GM19324 (cell line): ENCODE measurements at regions not wholly inside any gene's neighbourhood (a gene's known extent, or its start where the extent isn't known, plus 50 kb on each side); places are given as distances from the start of the nearest gene placed in this dataset.
"Not testable (repeated sequence)": the region's sequence is repeated elsewhere in the genome, so short reads cannot be mapped to it uniquely, and the experiment has no call there.

Experiments used
- ATAC-seq: cut with Tn5 transposase; IDR thresholded peaks from one replicate; pipeline ENCODE4 v1.9.1; 2021; ENCODE audit warnings: mild to moderate bottlenecking, moderate library complexity; ENCODE audit not compliant: unreplicated experiment, low FRiP score

DNA sequence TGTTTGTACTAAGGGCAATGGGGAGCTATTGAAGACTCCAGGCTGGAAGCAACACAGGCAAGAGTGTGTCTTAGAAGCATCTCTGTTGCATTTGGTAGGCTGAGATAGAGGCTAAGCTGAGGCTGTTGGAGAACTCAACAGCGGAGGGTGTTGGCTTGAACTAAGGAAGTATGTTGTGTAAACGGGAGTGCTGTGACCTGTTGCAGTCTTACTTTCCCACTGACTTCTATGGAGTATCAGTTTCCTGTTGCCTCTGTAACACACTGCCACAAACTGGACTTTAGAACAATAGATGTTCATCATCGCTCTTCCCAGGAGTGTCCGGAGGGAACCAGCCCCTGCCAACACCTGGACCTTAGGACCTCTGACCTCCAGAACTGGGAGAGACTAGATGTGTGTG lies 181.8 kb downstream of the NPIPB11 start:
- ATAC-seq = not testable (repeated sequence)

DNA sequence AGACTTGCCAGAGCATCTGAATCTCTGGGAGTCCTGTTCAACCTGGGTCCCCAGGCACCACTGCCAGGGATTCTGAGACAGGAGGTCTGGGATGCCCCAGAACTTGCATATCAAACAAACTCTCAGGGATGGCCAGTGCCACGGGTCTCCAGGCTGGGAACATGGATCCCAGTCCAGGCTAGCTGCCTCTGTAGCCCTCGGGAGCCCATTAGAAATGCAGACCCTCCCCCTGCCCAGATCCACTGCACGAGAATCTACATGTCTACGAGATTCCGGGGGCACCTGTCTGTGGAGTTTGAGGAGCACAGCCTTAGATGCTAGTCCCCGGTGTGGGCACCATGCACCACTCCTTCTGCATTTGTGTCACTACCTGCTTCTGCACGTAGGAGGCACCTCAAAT lies 183.9 kb downstream of the NPIPB11 start:
- not testable (repeated sequence) for ATAC-seq

DNA sequence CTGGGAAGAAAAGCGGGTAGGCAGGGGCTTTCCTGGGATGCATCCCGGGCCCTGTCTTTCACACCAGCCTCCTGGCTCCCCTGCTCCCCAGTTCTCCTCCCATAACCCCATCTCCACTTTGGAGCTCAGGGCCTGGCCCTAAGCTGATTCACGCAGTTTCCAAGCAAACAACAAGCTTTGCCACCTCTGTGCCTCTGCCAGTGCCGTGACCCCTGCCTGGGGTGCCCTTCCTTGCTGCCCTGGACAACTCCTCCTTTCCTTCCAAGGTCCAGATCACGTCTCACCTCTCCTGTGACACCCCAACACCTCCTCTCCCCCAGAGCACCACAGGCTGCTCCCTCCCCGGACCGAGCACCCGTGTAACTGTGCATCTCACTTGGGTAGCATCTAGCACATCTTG lies 184.5 kb downstream of the NPIPB11 start:
- not testable (repeated sequence) for ATAC-seq

DNA sequence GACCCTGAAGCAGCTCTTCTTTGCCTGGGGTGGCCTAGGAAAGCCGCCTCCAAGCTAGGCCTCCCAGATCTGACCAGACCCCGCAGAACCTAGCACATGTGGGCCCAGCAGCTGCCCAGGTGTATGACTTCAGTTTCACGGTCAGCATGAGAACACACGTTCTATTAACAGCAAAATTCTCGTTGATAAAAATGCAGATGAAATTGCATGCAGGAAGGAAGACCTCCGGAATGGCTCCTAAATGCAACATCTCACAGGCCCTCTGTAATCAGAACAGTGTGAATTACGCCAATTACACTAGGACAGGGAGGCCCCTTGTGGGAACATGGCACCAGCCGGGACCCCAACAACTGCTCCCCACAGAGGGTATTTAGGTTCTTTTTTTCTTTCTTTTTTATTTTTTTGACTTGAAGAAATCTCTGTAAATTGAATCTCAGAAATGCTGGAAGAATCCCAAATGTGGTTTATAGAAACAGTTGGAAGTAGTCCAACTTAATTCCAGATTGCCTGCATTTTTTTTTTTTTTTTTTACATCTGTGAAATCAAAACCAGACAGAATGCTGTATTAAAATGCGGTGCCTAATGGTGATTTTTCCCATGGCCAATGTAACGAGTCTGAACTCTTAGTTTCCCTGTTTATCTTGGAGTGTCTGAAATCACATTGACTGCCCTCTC lies 185.1 kb downstream of the NPIPB11 start:
- ATAC-seq = not testable (repeated sequence)

DNA sequence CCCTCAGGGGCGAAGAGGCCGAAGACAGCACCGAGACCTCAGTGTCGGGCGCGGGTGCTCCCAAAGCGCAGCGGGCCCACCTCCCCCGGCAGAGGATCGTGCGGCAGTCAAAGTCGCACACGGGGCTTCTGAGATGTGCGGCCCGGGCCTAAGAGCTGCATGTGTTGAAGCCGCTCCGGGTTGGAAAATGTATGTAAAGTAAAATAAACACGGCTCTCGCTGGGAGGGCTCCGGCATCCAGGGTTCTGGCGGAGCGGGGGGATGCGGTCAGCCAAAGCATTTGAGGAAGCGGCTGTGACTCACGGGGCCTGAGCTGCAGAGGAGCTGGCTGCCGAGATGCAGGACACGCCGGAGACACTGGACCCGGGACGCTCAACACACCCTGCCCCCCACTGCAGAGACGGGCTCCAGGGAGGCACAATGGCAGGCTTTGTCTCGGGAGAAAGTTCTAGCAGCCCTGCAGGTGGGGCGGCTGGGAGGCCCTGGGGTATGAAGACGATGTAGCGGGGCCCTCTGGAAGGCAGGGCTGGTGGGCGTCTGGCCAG lies 185.8 kb downstream of the NPIPB11 start:
- not testable (repeated sequence) for ATAC-seq

DNA sequence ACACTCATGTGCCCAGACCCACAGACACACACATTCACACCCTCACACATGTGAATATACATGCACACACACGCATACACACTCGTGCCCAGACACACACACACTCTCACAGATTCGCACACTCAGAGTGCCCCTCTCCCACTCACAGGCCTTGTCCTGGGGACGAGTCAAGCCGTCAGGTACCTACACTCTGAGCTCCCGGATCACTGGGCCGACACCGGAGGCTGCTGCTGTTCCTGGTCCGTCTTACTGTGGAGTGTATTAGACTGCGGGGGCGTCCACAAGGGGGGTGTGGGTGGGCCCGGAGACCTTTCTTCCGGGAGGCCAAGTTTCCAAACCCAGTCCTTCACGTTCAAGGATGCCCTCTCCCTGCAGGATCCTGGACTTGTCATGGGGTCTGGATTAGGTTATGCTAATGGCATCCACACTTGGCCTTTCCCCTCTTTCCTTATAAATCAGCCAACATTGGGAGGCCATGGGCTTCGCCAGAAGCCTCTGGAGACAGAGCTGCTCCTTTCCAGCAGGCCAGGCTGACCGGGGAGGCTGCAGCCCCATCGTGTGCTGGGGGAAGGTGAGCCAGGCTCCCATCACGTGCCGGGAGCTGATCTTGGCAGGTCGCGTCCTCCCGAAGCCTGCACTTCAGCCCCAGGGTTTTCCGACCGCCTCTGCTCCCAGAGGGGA lies 186.4 kb downstream of the NPIPB11 start:
- not testable (repeated sequence) for ATAC-seq

DNA sequence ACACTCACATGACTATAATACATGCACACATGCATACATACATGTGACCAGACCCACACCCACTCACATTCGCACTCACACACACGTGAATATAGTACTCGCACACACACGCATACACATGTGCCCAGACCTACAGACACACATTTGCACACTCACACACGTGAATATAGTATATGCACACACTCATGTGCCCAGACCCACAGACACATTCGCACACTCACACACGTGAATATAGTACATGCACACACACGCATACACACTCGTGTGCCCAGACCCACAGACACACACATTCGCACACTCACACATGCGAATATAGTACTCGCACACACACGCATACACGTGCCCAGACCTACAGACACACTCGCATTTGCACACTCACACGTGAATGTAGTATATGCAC lies 186.9 kb downstream of the NPIPB11 start:
- ATAC-seq = not testable (repeated sequence)

DNA sequence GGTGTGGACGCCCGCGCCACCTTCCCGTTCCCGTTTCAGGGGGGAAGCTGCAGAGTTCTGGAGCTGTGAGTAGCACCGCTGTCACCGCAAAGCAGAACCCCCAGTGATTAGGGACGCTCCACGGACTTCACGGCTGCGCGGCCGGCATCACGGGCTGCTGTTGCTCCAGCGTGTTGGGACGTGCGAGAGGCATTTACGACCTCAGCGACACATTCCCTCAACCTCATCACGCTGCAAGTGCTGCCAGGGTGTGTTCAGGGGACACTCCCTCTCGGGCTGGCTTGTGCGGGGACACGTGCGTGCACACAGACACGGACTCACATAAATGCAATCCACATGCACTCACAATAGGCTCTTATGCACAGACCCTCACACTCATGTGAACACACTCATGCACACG lies 187.9 kb downstream of the NPIPB11 start:
- not testable (repeated sequence) for ATAC-seq

DNA sequence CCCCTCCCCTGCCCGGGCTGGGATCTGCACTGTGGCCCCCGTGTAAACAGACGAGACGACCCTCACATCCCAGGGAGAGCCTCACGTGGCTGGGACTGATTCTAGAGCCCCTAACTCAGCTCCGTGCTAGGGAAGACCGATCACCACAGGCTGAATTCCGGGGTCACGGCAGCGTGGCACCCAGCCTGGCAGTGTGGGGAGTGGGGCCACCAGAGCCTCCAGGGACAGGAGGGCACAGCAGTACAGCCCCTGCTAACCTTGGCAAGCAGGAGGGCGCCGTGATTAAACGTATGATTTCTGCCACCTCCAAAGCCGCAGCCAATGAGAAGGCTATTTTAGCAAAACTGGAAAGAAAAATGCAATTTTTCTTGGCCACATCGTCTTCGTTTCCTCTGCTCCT lies 188.3 kb downstream of the NPIPB11 start:
- ATAC-seq = not testable (repeated sequence)

DNA sequence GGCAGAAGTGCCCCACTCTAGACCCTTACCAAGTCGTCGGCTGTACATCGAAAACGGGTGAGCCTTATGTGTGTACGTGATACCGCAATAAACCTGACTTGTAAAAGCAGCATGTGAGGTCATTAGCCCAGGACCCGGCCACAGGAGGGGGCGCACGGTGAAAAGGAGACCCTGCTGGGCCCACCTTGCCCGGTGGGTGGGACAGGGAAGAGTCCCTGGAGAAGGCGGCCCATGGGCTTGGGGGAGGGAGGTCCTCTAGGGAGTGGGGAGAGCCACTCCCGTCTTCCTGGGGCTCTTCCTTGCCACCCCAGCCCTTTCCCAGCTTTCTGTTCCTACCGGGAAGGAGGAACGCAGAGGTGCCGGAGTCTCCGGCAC lies 188.8 kb downstream of the NPIPB11 start:
- ATAC-seq = not testable (repeated sequence)

DNA sequence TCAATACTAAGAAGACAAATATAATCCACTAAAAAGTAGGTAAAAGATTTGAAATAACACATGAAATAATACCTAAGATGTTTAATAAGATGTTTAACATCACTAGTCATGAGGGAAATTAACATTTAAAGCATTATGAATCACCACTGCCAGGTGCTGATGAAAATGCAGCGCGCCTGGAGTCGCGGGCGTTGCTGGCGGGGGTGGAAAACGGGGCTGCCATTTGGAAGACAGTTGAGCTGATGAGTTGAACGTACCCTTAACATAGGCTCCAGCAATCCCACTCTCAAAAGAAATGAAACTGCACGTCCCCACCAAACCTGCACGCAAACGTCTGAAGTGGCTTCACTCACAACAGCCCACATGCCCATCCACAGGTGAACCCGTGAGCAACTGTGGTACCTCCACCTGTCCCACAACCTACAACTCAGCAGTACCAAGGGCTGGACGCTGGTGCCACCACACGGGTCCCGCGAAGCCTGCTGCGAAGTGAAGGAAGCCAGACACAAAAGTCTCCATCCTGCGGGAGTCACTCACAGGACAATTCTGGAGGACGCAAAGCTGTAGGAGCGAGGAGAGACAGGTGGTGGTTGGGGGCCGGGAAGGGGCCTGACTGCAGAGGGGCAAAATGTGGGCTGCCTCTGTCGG lies 189.3 kb downstream of the NPIPB11 start:
- ATAC-seq = not testable (repeated sequence)

DNA sequence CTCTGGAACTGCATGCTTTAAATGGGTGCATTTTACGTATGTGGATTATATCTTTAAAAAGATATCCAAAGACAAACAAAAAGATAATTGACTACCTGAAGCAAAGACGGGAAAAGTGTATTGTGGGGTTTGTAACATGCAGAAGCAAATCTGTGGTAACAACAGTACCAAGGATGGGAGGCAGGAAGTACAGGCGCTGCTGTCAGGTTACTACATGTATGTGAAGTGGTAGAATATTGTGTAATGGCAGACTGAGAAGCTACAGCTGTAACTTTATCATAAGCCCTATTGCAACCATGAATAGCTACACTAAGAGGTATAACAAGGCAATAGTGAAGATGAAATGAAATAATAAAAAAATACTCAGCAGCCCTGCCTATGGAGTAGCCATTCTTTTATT lies 192.7 kb downstream of the NPIPB11 start:
- not testable (repeated sequence) for ATAC-seq

DNA sequence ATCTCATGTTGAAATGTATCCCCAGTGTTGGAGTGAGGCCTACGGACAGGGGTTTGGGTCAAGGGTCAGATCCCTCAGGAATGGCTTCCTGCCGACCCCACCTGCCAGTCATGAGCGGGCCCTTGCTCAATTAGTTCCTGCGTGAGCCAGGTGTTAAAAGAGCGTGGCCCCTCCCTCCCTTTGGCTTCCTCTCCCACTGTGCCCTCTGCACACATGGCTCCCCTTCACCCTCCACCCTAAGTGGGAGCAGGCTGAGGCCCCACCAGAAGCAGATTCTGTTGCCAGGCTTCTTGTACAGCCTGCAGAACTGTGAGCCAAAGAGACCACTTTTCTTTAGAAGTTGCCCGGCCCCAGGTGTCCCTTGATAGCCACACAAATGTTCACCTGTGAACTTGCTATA lies 193.3 kb downstream of the NPIPB11 start:
- ATAC-seq = not testable (repeated sequence)

DNA sequence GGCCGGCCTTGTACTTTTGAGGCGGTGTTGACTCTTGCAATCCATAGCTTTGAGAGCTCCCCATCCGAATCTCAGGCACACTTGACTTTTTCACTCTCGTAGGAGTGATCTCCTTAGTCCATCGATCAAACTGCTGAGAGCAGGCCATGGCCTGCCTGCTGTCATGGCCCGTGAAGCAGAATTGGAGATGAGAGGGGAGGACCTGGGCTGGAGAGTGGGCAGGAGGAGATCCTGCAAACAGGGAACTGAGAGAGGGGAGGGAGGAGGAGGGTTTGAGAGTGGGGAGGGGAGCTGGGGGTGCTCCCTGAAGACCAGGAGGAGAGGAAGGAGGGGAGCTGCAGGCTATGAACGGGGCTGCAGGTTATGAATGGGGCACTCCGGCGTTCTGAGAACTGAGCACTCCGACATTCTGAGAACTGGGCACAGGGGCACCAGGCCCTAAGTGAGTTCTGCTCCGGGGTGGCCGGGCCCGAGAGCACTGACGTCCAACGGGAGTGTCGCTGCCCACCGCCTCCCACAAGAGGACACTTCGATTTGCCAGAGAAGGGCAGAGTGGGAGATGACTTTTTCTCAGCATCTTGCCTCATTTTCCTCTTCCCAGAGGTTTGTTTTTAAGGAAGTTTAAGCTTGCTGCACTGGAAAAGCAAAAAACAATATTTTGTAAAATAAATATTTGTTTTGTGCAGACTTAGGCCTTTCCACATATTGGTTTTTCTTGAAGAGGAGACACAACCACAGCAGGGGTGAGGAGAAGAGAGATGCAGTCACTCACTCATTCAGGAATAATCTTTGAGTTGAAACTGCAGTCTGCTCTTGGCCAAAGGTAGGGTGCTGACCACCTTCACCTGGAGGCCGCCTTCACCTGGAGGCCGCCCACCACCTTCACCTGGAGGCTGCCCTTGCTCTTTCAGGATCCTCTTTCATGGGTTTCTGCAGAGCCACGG lies 194.2 kb downstream of the NPIPB11 start:
- ATAC-seq = not testable (repeated sequence)

DNA sequence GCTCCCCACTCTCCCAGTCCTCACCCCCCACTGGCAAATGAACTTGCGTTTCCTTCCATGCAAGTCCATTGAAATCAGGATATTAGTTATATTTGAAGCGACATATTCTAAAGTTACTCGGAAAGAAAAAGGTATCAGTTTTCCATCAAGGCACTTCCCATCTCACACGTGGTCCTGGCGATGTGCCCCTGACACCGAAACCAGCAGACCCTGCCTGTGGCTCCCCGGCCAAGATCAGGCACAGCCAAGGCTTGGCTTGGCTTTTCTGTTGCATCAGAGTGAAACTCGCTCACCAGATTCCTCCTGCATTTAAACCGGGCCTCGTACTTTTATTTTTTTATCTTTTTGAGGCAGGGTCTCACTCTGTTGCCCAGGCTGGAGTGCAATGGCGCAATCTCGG lies 195.1 kb downstream of the NPIPB11 start:
- ATAC-seq = not testable (repeated sequence)

DNA sequence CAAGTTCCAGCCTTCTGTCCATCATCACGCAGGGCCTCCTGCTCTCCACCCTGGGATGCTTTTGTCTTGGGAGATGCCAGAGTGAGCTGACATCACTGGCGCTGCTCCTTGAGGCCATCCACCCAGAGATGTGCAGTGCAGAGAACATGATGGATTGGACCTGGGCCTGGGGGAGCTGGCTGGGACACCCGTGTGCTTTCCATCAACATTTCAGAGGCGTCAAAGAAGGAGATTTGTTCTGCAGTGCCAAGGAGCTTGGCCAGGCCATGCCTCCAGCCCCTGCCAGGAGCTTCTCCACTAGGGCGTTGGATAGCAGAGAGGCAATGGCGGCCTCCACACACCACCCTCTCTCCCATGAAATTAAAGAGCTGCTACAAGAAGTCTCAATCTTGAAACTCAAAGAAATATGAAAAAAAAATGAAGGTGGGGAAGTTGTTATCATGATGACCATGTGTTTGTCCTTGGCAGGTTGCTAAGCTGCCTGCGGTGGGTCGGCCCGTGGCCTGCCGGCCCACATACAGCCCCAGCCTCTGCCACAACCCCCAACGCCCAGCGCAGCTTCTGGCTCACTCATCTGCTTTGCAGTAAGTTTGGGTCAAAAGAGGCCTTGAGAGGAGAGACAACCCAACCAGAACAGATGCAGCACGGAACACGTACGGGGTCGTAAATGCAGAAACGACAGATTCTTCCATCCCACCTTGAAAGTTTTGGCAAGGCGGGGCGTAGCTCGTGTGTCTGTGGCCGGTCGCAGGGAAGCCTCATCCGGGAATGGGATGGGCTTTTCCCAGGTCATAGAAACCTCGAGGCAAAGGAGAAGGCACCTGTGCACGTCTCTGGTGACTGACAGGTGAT lies 196.0 kb downstream of the NPIPB11 start:
- not testable (repeated sequence) for ATAC-seq

DNA sequence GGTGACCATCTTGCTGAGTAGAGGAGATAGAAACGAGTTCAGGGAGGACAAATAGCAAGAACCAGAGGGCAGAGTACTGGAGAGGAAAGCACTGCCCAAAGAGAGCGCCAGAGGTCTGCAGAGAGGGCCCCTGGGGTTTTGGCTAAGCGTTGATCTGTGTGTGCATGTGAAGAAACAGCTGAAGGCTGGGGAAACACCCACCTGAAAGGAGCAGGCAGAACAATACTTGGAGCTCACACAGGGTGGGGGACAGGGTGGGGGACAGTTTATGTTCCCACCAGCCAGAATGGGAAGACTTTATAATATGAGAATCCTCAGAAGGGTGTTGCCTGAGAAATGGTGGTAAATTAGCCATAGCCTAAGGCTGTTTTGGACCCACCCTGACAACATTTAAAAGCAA lies 200.4 kb downstream of the NPIPB11 start:
- ATAC-seq = not testable (repeated sequence)

DNA sequence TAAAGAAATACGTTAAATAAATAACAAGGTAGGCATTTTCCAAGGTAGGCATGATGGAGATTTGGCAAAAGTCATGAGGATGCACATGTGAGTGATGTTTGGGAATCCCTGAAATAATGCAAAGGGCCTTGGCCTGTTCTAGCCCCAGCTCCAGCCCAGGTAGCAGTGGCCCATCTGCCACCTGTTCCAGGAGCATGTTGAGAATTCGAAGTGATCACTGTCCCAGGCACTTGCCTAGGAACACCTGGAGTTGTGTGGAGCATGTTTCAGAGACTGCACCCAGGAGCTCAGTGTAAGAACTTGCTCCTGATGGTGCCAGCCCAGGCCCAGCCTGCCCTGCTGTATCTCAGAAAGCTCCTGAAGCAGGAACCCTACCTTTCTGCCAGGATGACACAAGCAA lies 201.4 kb downstream of the NPIPB11 start:
- not testable (repeated sequence) for ATAC-seq

DNA sequence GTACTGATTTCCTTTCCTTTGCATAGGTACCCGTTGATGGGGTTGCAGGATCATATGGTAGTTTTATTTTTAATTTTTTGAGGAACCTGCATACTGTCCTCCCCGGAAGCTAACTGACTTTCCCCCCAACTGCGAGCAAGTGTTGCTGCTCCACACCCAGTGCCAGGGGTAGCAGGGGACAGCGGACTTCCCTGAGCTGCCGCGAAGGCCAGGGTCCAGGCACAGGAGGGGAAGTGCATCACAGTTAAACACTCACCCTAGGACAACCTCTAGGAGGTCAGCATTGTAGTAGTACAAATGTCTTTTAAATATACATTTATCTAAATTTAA lies 201.7 kb downstream of the NPIPB11 start:
- ATAC-seq = no peak
